GM19397 (cell line): ENCODE measurements at regions not wholly inside any gene's neighbourhood (a gene's known extent, or its start where the extent isn't known, plus 50 kb on each side); places are given as distances from the start of the nearest gene placed in this dataset.
"Not testable (repeated sequence)": the region's sequence is repeated elsewhere in the genome, so short reads cannot be mapped to it uniquely, and the experiment has no call there.

ENCODE experiments used
- ATAC-seq: cut with Tn5 transposase; IDR thresholded peaks from one replicate; pipeline ENCODE4 v1.9.1; 2021; ENCODE audit warnings: mild to moderate bottlenecking, moderate library complexity; ENCODE audit not compliant: unreplicated experiment

DNA sequence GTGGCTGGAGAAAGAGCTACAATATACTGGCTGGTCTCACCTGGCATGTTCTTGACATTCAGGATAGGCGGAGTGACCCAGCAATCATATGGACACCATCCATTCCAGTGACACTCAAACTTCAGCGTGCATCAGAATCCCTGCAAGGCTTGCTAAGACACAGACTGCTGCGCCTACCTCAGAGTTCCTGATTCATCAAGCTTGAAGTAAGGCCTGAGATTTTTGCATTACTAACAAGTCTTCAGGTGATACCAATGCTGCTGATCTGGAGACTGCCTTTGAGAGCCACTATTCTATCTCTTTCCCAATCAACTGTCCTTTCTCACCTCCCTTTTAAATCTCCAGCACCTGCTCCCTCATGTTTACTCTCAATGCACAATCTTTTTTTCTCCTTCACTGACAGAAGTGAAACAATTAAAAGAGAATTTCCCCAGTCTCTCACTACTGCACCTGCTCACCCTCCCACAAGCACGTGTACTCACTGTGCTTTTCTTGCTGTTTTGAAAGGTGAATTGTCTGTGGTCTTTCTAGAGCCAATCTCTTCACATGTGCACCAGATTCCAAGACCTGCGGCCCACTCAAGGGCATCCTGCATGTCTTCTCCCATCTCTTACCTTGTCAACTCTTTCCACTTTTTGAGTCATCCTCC lies 519.2 kb downstream of the TTLL7 start:
- ATAC-seq: peak; percentile 56

GRCh38 chr1:83478127-83478526 lies 520.8 kb downstream of the TTLL7 start:
- ATAC-seq: not testable (repeated sequence)

- ATAC-seq: peak; percentile 62
These were observed 522.4 kb downstream of the TTLL7 start for GRCh38 chr1:83476518-83476917.

GRCh38 chr1:83474946-83475345 lies 524.0 kb downstream of the TTLL7 start:
- not testable (repeated sequence) for ATAC-seq

GRCh38 chr1:83473986-83474385 lies 524.9 kb downstream of the TTLL7 start:
- ATAC-seq: not testable (repeated sequence)

GRCh38 chr1:83472066-83472465 lies 526.9 kb downstream of the TTLL7 start:
- not testable (repeated sequence) for ATAC-seq

- not testable (repeated sequence) for ATAC-seq
These were observed 527.7 kb downstream of the TTLL7 start for GRCh38 chr1:83471272-83471671.

DNA sequence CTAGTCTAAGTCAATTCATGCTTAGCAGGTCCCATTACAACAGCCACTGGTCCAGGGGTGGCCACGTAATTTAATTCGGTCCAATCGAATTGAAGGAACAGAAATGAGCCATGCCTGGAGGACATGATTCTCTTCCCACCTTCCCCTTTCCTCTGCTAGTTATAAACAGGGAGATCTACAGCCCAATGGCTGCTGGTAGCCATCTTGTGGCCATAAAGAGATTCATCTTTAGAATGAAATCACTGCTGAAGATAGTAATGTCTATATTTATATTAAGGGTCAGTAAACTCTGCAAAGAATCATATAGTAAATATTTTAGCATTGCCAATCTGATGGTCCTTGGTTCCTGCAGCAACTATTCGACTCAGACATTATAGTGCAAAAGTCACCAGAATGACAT lies 530.6 kb downstream of the TTLL7 start:
- ATAC-seq: not testable (repeated sequence)

GRCh38 chr1:83457735-83458248 lies 541.1 kb downstream of the TTLL7 start:
- ATAC-seq: not testable (repeated sequence)

GRCh38 chr1:83457281-83457680 lies 541.7 kb downstream of the TTLL7 start:
- ATAC-seq: not testable (repeated sequence)

DNA sequence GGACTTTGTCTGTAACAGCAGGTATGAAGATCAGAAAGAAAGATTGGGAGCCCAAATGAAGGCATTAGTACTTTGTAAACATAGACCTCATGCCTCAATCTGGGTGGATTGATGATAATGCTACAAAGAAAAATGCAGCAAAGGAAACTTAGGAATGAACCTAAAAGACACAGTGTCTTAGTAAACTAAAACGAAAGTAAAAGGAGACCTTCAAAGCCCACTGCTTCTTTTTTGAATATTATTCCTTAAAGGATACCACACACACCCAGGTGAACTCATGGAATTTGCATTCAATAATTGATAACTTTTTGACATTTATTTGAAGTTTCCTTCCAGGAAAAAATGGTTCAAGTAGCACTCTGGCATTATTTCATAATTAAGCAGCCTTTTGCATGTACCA lies 543.2 kb downstream of the TTLL7 start:
- ATAC-seq: not testable (repeated sequence)

DNA sequence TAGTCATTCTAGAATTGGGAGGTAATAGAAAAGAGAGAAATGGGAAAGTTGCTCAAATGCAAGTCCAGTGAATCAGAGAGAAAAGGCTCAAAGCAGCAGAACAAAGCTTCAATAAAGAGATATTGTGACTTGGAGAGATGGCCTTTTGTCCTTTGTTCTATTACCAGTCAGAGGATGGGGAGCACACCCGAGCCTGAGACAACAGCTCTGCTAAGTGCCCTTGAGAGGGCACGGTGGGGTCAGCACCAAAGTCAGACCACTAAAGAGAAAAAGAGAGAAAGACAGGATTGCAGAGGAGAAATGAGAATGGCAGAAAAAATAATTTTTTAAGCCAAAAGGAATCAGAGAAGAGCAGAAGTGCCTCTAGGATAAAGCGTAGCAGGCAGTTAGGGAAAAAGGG lies 553.1 kb downstream of the TTLL7 start:
- not testable (repeated sequence) for ATAC-seq

GRCh38 chr1:83442412-83442811 lies 556.5 kb downstream of the TTLL7 start:
- not testable (repeated sequence) for ATAC-seq

GRCh38 chr1:83440586-83440985 lies 558.3 kb downstream of the TTLL7 start:
- ATAC-seq: not testable (repeated sequence)

DNA sequence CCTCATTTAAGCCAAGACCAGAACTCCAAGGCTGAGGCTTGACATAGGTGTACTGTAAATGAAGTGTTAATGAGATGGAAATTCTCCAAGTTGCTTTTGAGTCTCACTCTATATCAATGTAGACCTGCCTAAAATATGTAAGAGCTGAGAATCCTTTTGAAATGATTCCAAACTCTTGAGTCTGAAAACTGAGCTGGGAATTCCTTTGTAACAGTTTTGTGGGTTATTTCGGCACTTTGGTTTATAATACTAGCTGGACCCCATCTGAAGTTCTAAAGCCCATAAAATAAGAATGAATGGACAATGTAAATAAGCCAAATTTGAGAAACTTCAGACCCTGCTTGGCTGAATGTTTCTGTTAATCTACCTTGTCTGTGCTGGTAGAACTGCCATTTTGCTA lies 558.9 kb downstream of the TTLL7 start:
- ATAC-seq: not testable (repeated sequence)

DNA sequence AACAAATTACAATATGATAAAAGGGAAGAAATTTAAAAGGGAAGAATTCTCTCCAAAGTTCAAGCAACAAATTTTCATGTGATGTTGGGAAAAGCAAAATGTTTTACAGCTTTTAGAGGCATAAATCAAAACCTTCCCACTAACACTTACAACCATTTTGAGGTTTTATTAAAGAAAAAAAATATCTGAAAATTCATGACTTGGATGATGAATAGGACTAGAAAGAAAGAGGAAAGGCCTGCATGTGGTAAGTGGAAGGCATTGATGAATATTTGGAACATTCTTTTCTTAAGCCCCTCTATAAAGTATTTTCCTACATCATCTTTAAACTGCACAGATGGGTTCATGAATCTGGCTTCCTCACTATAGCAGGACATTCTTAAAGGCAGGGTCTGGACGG lies 560.6 kb downstream of the TTLL7 start:
- ATAC-seq: not testable (repeated sequence)

- not testable (repeated sequence) for ATAC-seq
These were observed 563.6 kb downstream of the TTLL7 start for GRCh38 chr1:83435336-83435735.

DNA sequence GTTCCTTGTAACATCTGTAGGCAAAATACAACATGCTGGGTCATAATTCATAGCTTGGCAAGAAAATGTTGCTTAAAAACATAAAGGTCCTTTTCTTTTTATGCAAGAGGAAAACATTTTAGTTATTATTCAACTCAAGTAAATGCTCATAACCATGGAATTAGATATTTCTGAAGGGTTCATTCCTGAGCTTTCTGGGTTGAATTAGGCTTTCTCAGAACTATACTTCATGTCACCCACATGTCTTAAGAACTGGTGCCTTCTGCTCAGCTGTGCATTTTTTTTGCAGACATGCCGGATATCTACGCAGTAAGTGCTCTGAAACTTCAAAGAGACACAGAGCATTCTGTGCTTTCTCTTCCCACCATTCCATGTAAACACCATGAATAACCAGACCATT lies 571.4 kb downstream of the TTLL7 start:
- not testable (repeated sequence) for ATAC-seq

GRCh38 chr1:83423382-83423781 lies 575.5 kb downstream of the TTLL7 start:
- not testable (repeated sequence) for ATAC-seq

GRCh38 chr1:83418558-83418957 lies 580.4 kb downstream of the TTLL7 start:
- ATAC-seq: no peak

GRCh38 chr1:83413839-83414107 lies 585.2 kb downstream of the TTLL7 start:
- ATAC-seq: not testable (repeated sequence)

DNA sequence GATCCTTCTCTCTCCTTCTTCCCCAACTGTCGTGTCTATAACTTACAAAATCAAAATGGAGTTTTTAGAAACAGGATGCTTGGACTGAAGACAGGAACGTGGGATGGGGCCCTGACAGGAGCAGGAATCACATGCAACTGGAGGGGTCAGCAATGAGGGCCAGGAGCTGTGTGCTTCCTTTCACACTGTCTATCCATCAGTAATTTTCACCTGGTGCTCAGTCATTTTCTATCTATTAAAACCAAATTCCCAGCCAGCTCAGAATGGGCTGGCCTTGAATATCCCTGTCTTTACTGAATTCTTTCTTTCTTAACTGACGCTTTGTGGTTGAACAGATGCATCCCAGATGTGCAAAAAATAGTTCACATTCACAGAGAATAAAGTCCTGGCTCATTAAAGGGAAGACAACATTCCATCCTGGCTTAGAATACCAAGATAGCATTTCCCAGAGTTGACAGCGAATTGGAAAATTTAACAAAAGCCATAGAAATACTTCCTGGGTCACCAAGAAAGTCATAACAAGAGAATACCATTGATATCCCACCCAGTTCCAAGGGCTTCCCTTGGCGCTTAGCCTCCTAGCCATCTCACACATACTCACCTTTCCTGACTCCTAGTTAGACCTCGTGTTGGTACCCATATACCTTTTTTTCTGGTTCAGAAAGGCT lies 588.1 kb downstream of the TTLL7 start:
- ATAC-seq: not testable (repeated sequence)
